ENCODE measurements at regions not wholly inside any gene's neighbourhood (a gene's known extent, or its start where the extent isn't known, plus 50 kb on each side); places are given as distances from the start of the nearest gene placed in this dataset.

- H3K9me1 ChIP-seq (replicated peaks; ENCODE audit: control insufficient read depth, extremely low read depth, insufficient read depth, low read length) = no peaks in the 10 kb centered on the region
- H2AFZ ChIP-seq (ENCODE audit: low read depth, low read length) = no peak overlapping the region
- no TSS peak for BruUV-seq (replicated peaks)
- no peaks in the 10 kb centered on the region for H3K79me2 ChIP-seq (ENCODE audit: control insufficient read depth, insufficient read depth, low read length)
- CTCF ChIA-PET = interaction anchor here (1.0 kb wide), 1 partner anchor 9 kb away, joined by 3 read pairs; no protein-coding TSS in a partner anchor
- no peak overlapping the region for H3K4me3 ChIP-seq (replicated peaks in 1 of 3; ENCODE audit: insufficient read depth in 1 of 3, low read depth in 1 of 3, low read length in 3 of 3)
- no peaks in the 10 kb centered on the region for H4K20me1 ChIP-seq (replicated peaks; ENCODE audit: control insufficient read depth, extremely low read depth, insufficient read depth, low read length)
- dilution Hi-C loops (cut with MboI; ENCODE audit: extremely low pct_ligation_motif_present, low sequenced_read_pairs) (no loop called here), intact Hi-C loops (cut with micrococcal nuclease) (no loop called here)
- H3K9ac ChIP-seq (replicated peaks; ENCODE audit: extremely low read depth, insufficient read depth, low read length) = no peak overlapping the region
- POLR2A ChIA-PET = no interaction called here
- no peaks in the 10 kb centered on the region for H3K27me3 ChIP-seq (ENCODE audit: control insufficient read depth in 2 of 2, insufficient read depth in 2 of 2, low read length in 2 of 2)
- no peak for DNase-seq (ENCODE audit: low read depth, low spot score)
- H3K9me3 ChIP-seq (replicated peaks; ENCODE audit: control insufficient read depth, insufficient read depth, low read length) = no peaks in the 10 kb centered on the region
- no peak for FAIRE-seq
- no peaks in the 10 kb centered on the region for H3K4me1 ChIP-seq (ENCODE audit: control insufficient read depth, extremely low read depth, insufficient read depth, low read length)
- no peaks in the 10 kb centered on the region for H3K36me3 ChIP-seq (ENCODE audit: control insufficient read depth in 2 of 2, extremely low read depth in 1 of 2, insufficient read depth in 2 of 2, low read length in 2 of 2)
- H3K27ac ChIP-seq (ENCODE audit: insufficient read depth, low read depth, low read length) = no peak overlapping the region
- TF ChIP-seq JUN (IDR thresholded peaks at IDR 0.05; ENCODE audit: borderline replicate concordance, insufficient read depth, insufficient read length, low read depth) = no peak
- no peak for TF ChIP-seq FOS (IDR thresholded peaks at IDR 0.05; ENCODE audit: borderline replicate concordance, insufficient read depth, low read length)
- no peak for TF ChIP-seq MYC (IDR thresholded peaks at IDR 0.05; ENCODE audit: low read depth, low read length)
- TF ChIP-seq MAX (IDR thresholded peaks at IDR 0.05; ENCODE audit: insufficient read depth, insufficient read length) = no peak
- TF ChIP-seq POLR2AphosphoS5 (IDR thresholded peaks at IDR 0.05; ENCODE audit: insufficient read depth, low read depth, low read length) = no peak
- no peak for TF ChIP-seq POLR2A (IDR thresholded peaks at IDR 0.05; ENCODE audit: low read depth, low read length)
- H3K4me2 ChIP-seq (ENCODE audit: insufficient read depth, low read length) = no peak overlapping the region
Observed at GRCh38 chr1:193458628-193459027, 272.2 kb upstream of the B3GALT2 start.

- DNase-seq (ENCODE audit: low read depth, low spot score) = no peak
- no peak for FAIRE-seq
- Histone ChIP-seq H3K4me3 (replicated peaks in 1 of 3; ENCODE audit: insufficient read depth in 1 of 3, low read depth in 1 of 3, low read length in 3 of 3) (no peak overlapping the region), H3K27ac (ENCODE audit: insufficient read depth, low read depth, low read length) (no peak overlapping the region), H3K9me3 (replicated peaks; ENCODE audit: control insufficient read depth, insufficient read depth, low read length) (no peaks in the 10 kb centered on the region), H3K9me1 (replicated peaks; ENCODE audit: control insufficient read depth, extremely low read depth, insufficient read depth, low read length) (no peaks in the 10 kb centered on the region), H3K27me3 (ENCODE audit: control insufficient read depth in 2 of 2, insufficient read depth in 2 of 2, low read length in 2 of 2) (no peaks in the 10 kb centered on the region), H2AFZ (ENCODE audit: low read depth, low read length) (no peak overlapping the region), H3K4me1 (ENCODE audit: control insufficient read depth, extremely low read depth, insufficient read depth, low read length) (no peaks in the 10 kb centered on the region), H4K20me1 (replicated peaks; ENCODE audit: control insufficient read depth, extremely low read depth, insufficient read depth, low read length) (no peaks in the 10 kb centered on the region), H3K36me3 (ENCODE audit: control insufficient read depth in 2 of 2, extremely low read depth in 1 of 2, insufficient read depth in 2 of 2, low read length in 2 of 2) (no peaks in the 10 kb centered on the region), H3K4me2 (ENCODE audit: insufficient read depth, low read length) (no peak overlapping the region), H3K9ac (replicated peaks; ENCODE audit: extremely low read depth, insufficient read depth, low read length) (no peak overlapping the region), H3K79me2 (ENCODE audit: control insufficient read depth, insufficient read depth, low read length) (no peaks in the 10 kb centered on the region)
- ChIA-PET CTCF (interaction anchor here (0.6 kb wide), 1 partner anchor 19 kb away, joined by 3 read pairs; no protein-coding TSS in a partner anchor), POLR2A (no interaction called here)
- dilution Hi-C loops (cut with MboI; ENCODE audit: extremely low pct_ligation_motif_present, low sequenced_read_pairs) = no loop called here
- intact Hi-C loops (cut with micrococcal nuclease) = no loop called here
- TF ChIP-seq MYC (IDR thresholded peaks at IDR 0.05; ENCODE audit: low read depth, low read length) = no peak
- no peak for TF ChIP-seq MAX (IDR thresholded peaks at IDR 0.05; ENCODE audit: insufficient read depth, insufficient read length)
- TF ChIP-seq CTCF (IDR thresholded peaks at IDR 0.05; ENCODE audit: extremely low read depth in 1 of 2, insufficient read depth in 1 of 2, low read depth in 1 of 2, low read length in 2 of 2) = no peak
- TF ChIP-seq POLR2AphosphoS5 (IDR thresholded peaks at IDR 0.05; ENCODE audit: insufficient read depth, low read depth, low read length) = no peak
- no peak for TF ChIP-seq FOS (IDR thresholded peaks at IDR 0.05; ENCODE audit: borderline replicate concordance, insufficient read depth, low read length)
- no peak for TF ChIP-seq EZH2 (IDR thresholded peaks at IDR 0.05; ENCODE audit: borderline replicate concordance, low read depth, low read length, severe bottlenecking)
- TF ChIP-seq POLR2A (IDR thresholded peaks at IDR 0.05; ENCODE audit: low read depth, low read length) = no peak
- TF ChIP-seq GATA2 (IDR thresholded peaks at IDR 0.05; ENCODE audit: insufficient read depth, insufficient read length, low read depth, low read length) = no peak
- no peak for TF ChIP-seq JUN (IDR thresholded peaks at IDR 0.05; ENCODE audit: borderline replicate concordance, insufficient read depth, insufficient read length, low read depth)
- BruUV-seq (replicated peaks) = no TSS peak
Observed at GRCh38 chr1:193457676-193458075, 271.3 kb upstream of the B3GALT2 start.
